CD8-positive, alpha-beta memory T cell (primary cell): ENCODE measurements at regions not wholly inside any gene's neighbourhood (a gene's known extent, or its start where the extent isn't known, plus 50 kb on each side); places are given as distances from the start of the nearest gene placed in this dataset.

Experiments
- CTCF ChIA-PET: fragments of 350-600 bp; sonication (Branson Sonifier 250); formaldehyde crosslinking; loops from one replicate; lab custom pipeline; 2021; ENCODE audit warnings: antibody characterized with exemption; lab: Charles Lee
- POLR2A ChIA-PET: fragments of 350-600 bp; sonication (Branson Sonifier 250); formaldehyde crosslinking; loops from one replicate; lab custom pipeline; 2021; ENCODE audit warnings: antibody characterized with exemption; lab: Charles Lee
- DNase-seq, 5 donors: peaks; one replicate each; pipeline versions ENCODE4 v3.0.0 to v3.0.0-alpha.2; 2020 to 2022; ENCODE audit warnings: mixed read lengths in 1 of 5
- H3K27ac ChIP-seq: one replicate; pipeline ENCODE4 v1.7.0; 2013; ENCODE audit warnings: low read depth, mild to moderate bottlenecking, low read length, moderate library complexity
- H3K27me3 ChIP-seq: 2 replicates; pipeline ENCODE4 v1.7.0; 2013; ENCODE audit warnings: low read length, mild to moderate bottlenecking; ENCODE audit not compliant: insufficient read depth, poor library complexity, severe bottlenecking
- H3K36me3 ChIP-seq: 2 replicates; pipeline ENCODE4 v1.7.0; 2013; ENCODE audit warnings: mild to moderate bottlenecking, low read length, moderate library complexity; ENCODE audit not compliant: insufficient read depth
- H3K4me1 ChIP-seq: 2 replicates; pipeline ENCODE4 v1.7.0; 2013; ENCODE audit warnings: mild to moderate bottlenecking, low read length, moderate library complexity; ENCODE audit not compliant: insufficient read depth
- H3K4me3 ChIP-seq: 2 replicates; pipeline ENCODE4 v1.7.0; 2013; ENCODE audit warnings: mild to moderate bottlenecking, low read length
- H3K9me3 ChIP-seq: 2 replicates; pipeline ENCODE4 v1.7.0; 2013; ENCODE audit warnings: mild to moderate bottlenecking, low read length
- H3K27ac Mint-ChIP-seq, 8 donors: one replicate each; pipeline ENCODE4 v1.8.0; 2020 to 2021; ENCODE audit warnings: mixed read lengths in 8 of 8, mild to moderate bottlenecking in 6 of 8, inconsistent platforms in 3 of 8, moderate library complexity in 3 of 8
- H3K27me3 Mint-ChIP-seq, 2 donors: one replicate each; pipeline ENCODE4 v1.8.0; 2020 to 2021; ENCODE audit warnings: mixed read lengths in 2 of 2, mild to moderate bottlenecking in 1 of 2, moderate library complexity in 1 of 2
- H3K36me3 Mint-ChIP-seq, 3 donors: one replicate each; pipeline ENCODE4 v1.8.0; 2020 to 2021; ENCODE audit warnings: mixed read lengths in 3 of 3, inconsistent platforms in 1 of 3, mild to moderate bottlenecking in 1 of 3
- H3K4me1 Mint-ChIP-seq, 3 donors: one replicate each; pipeline ENCODE4 v1.8.0; 2020 to 2021; ENCODE audit warnings: mixed read lengths in 3 of 3, inconsistent platforms in 1 of 3, mild to moderate bottlenecking in 1 of 3
- H3K4me3 Mint-ChIP-seq, 7 donors: one replicate each; pipeline ENCODE4 v1.8.0; 2020 to 2021; ENCODE audit warnings: mixed read lengths in 7 of 7, mild to moderate bottlenecking in 6 of 7, moderate library complexity in 4 of 7, inconsistent platforms in 2 of 7
- H3K9me3 Mint-ChIP-seq, 5 donors: one replicate each; pipeline ENCODE4 v1.8.0; 2020 to 2022; ENCODE audit warnings: mixed read lengths in 5 of 5, mild to moderate bottlenecking in 3 of 5, moderate library complexity in 2 of 5, inconsistent platforms in 1 of 5

- no peak for DNase-seq
- Mint-ChIP-seq H3K27me3 (no peaks in the 10 kb centered on the region), H3K4me1 (no peaks in the 10 kb centered on the region), H3K36me3 (no peaks in the 10 kb centered on the region), H3K9me3 (peaks cover 7 to 26% (median 18%) of the 10 kb centered on the region in 5 donors), H3K27ac (no peak overlapping the region), H3K4me3 (no peak overlapping the region)
- Histone ChIP-seq H3K27me3 (no peaks in the 10 kb centered on the region), H3K36me3 (no peaks in the 10 kb centered on the region), H3K4me3 (no peak overlapping the region), H3K9me3 (no peaks in the 10 kb centered on the region), H3K27ac (no peak overlapping the region), H3K4me1 (no peaks in the 10 kb centered on the region)
- POLR2A ChIA-PET, result no interaction called here
- CTCF ChIA-PET, result no interaction called here
Observed at GRCh38 chr5:30106596-30106995, 1086.9 kb upstream of the CDH6 start.

GRCh38 chr5:30104872-30105596, 1088.5 kb upstream of the CDH6 start:
- Mint-ChIP-seq H3K27ac (no peak overlapping the region), H3K4me3 (no peak overlapping the region), H3K9me3 (peaks cover 10 to 28% (median 18%) of the 10 kb centered on the region in 5 donors), H3K36me3 (no peaks in the 10 kb centered on the region), H3K4me1 (no peaks in the 10 kb centered on the region), H3K27me3 (no peaks in the 10 kb centered on the region)
- no peak for DNase-seq
- H3K9me3 ChIP-seq, result no peaks in the 10 kb centered on the region
- ChIA-PET CTCF (no interaction called here), POLR2A (no interaction called here)
- no peaks in the 10 kb centered on the region for H3K36me3 ChIP-seq
- no peak overlapping the region for H3K4me3 ChIP-seq
- no peaks in the 10 kb centered on the region for H3K27me3 ChIP-seq
- H3K27ac ChIP-seq, result no peak overlapping the region
- no peaks in the 10 kb centered on the region for H3K4me1 ChIP-seq

- no peak overlapping the region for H3K27ac Mint-ChIP-seq
- ChIA-PET CTCF (no interaction called here), POLR2A (no interaction called here)
- no peaks in the 10 kb centered on the region for H3K27me3 ChIP-seq
- H3K4me3 ChIP-seq, result no peak overlapping the region
- no peaks in the 10 kb centered on the region for H3K9me3 ChIP-seq
- H3K4me3 Mint-ChIP-seq, result no peak overlapping the region
- H3K9me3 Mint-ChIP-seq, result peaks cover 9 to 32% (median 17%) of the 10 kb centered on the region in 5 donors
- H3K27ac ChIP-seq, result no peak overlapping the region
- no peaks in the 10 kb centered on the region for H3K36me3 Mint-ChIP-seq
- no peaks in the 10 kb centered on the region for H3K4me1 ChIP-seq
- H3K4me1 Mint-ChIP-seq, result no peaks in the 10 kb centered on the region
- no peak for DNase-seq
- no peaks in the 10 kb centered on the region for H3K27me3 Mint-ChIP-seq
- H3K36me3 ChIP-seq, result no peaks in the 10 kb centered on the region
Observed at GRCh38 chr5:30103452-30104202, 1089.9 kb upstream of the CDH6 start.

- DNase-seq, result no peak
- Histone ChIP-seq H3K9me3 (no peaks in the 10 kb centered on the region), H3K4me1 (no peaks in the 10 kb centered on the region), H3K27ac (no peak overlapping the region), H3K4me3 (no peak overlapping the region), H3K36me3 (no peaks in the 10 kb centered on the region), H3K27me3 (no peaks in the 10 kb centered on the region)
- H3K4me3 Mint-ChIP-seq, result no peak overlapping the region
- H3K36me3 Mint-ChIP-seq, result no peaks in the 10 kb centered on the region
- POLR2A ChIA-PET, result no interaction called here
- H3K4me1 Mint-ChIP-seq, result no peaks in the 10 kb centered on the region
- H3K27me3 Mint-ChIP-seq, result no peaks in the 10 kb centered on the region
- no peak overlapping the region for H3K27ac Mint-ChIP-seq
- CTCF ChIA-PET, result no interaction called here
- peaks cover 9 to 28% (median 17%) of the 10 kb centered on the region in 5 donors for H3K9me3 Mint-ChIP-seq
Observed at GRCh38 chr5:30103052-30103451, 1090.4 kb upstream of the CDH6 start.

GRCh38 chr5:30102185-30102584, 1091.3 kb upstream of the CDH6 start:
- peaks cover 6 to 28% (median 15%) of the 10 kb centered on the region in 5 donors for H3K9me3 Mint-ChIP-seq
- H3K27me3 Mint-ChIP-seq, result no peaks in the 10 kb centered on the region
- DNase-seq, result no peak

GRCh38 chr5:30100929-30101328, 1092.6 kb upstream of the CDH6 start:
- peaks cover 6 to 26% (median 8%) of the 10 kb centered on the region in 5 donors for H3K9me3 Mint-ChIP-seq
- no peak overlapping the region for H3K27ac Mint-ChIP-seq
- POLR2A ChIA-PET, result no interaction called here
- Histone ChIP-seq H3K27me3 (no peaks in the 10 kb centered on the region), H3K36me3 (no peaks in the 10 kb centered on the region), H3K4me1 (no peaks in the 10 kb centered on the region), H3K9me3 (no peaks in the 10 kb centered on the region), H3K27ac (no peak overlapping the region), H3K4me3 (no peak overlapping the region)
- H3K4me1 Mint-ChIP-seq, result no peaks in the 10 kb centered on the region
- no peaks in the 10 kb centered on the region for H3K36me3 Mint-ChIP-seq
- no peak overlapping the region for H3K4me3 Mint-ChIP-seq
- CTCF ChIA-PET, result no interaction called here
- no peak for DNase-seq
- no peaks in the 10 kb centered on the region for H3K27me3 Mint-ChIP-seq

More at GRCh38 chr5:30102185-30102584, 1091.3 kb upstream of the CDH6 start:
- ChIA-PET POLR2A (no interaction called here), CTCF (no interaction called here)
- H3K4me1 Mint-ChIP-seq, result no peaks in the 10 kb centered on the region
- no peak overlapping the region for H3K4me3 Mint-ChIP-seq
- Histone ChIP-seq H3K27me3 (no peaks in the 10 kb centered on the region), H3K9me3 (no peaks in the 10 kb centered on the region), H3K36me3 (no peaks in the 10 kb centered on the region), H3K4me3 (no peak overlapping the region), H3K4me1 (no peaks in the 10 kb centered on the region), H3K27ac (no peak overlapping the region)
- H3K36me3 Mint-ChIP-seq, result no peaks in the 10 kb centered on the region
- no peak overlapping the region for H3K27ac Mint-ChIP-seq

- no peaks in the 10 kb centered on the region for H3K36me3 Mint-ChIP-seq
- H3K27ac Mint-ChIP-seq, result no peak overlapping the region
- Histone ChIP-seq H3K4me3 (no peak overlapping the region), H3K27ac (no peak overlapping the region), H3K27me3 (no peaks in the 10 kb centered on the region), H3K36me3 (no peaks in the 10 kb centered on the region), H3K9me3 (no peaks in the 10 kb centered on the region), H3K4me1 (no peaks in the 10 kb centered on the region)
- no peak for DNase-seq
- H3K4me3 Mint-ChIP-seq, result no peak overlapping the region
- H3K27me3 Mint-ChIP-seq, result no peaks in the 10 kb centered on the region
- no peaks in the 10 kb centered on the region for H3K4me1 Mint-ChIP-seq
- peaks cover 0 to 27% (median 9%) of the 10 kb centered on the region in 5 donors for H3K9me3 Mint-ChIP-seq
- ChIA-PET POLR2A (no interaction called here), CTCF (no interaction called here)
Observed at GRCh38 chr5:30100148-30100713, 1093.3 kb upstream of the CDH6 start.

- ChIA-PET POLR2A (no interaction called here), CTCF (no interaction called here)
- Histone ChIP-seq H3K9me3 (no peaks in the 10 kb centered on the region), H3K4me1 (no peaks in the 10 kb centered on the region), H3K27me3 (no peaks in the 10 kb centered on the region), H3K27ac (no peak overlapping the region), H3K36me3 (no peaks in the 10 kb centered on the region), H3K4me3 (no peak overlapping the region)
- Mint-ChIP-seq H3K27me3 (no peaks in the 10 kb centered on the region), H3K4me1 (no peaks in the 10 kb centered on the region), H3K4me3 (no peak overlapping the region), H3K36me3 (no peaks in the 10 kb centered on the region), H3K9me3 (peaks cover 0 to 25% (median 9%) of the 10 kb centered on the region in 5 donors), H3K27ac (no peak overlapping the region)
- no peak for DNase-seq
Observed at GRCh38 chr5:30099634-30100033, 1093.9 kb upstream of the CDH6 start.
